ENCODE measurements at regions not wholly inside any gene's neighbourhood (a gene's known extent, or its start where the extent isn't known, plus 50 kb on each side); places are given as distances from the start of the nearest gene placed in this dataset.

DNA sequence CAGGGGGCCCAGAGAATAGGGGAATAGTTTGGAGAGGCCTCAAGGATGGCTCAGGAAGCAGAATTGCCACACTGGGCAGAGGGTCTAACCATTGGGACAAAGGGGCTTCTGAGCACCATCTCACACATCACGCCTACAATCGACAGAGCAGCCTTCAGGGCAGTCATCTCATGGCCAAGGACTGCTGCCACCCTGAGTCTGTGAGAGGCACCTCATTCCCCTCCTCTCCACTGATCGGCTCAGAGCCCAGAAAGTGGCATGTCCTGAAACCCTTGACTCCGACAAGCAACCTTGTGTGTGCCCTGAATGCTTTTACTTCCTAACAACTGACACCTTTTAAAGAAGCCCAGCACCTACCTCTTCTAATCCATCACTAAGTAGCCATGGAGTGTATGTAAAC, 128.9 kb upstream of the PTPN3 start:
- intact Hi-C loops (cut with micrococcal nuclease; ENCODE audit: unreplicated experiment) (no loop called here), in situ Hi-C loops (cut with MboI) (no loop called here)
- CTCF ChIA-PET = no interaction called here
- Histone ChIP-seq H3K79me2 (ENCODE audit: control insufficient read depth, insufficient read depth, low read length) (no peaks in the 10 kb centered on the region), H3K4me2 (ENCODE audit: control insufficient read depth, insufficient read depth) (no peak overlapping the region), H3K27ac (ENCODE audit: control insufficient read depth, insufficient read depth) (no peak overlapping the region), H3K9me3 (replicated peaks; ENCODE audit: control insufficient read depth, insufficient read depth, low read length) (no peaks in the 10 kb centered on the region), H3K4me3 (no peak overlapping the region), H3K27me3 (replicated peaks in 1 of 2; ENCODE audit: control insufficient read depth in 2 of 2, insufficient read depth in 2 of 2, low read length in 1 of 2) (no peaks in the 10 kb centered on the region; a peak in 1 of 4 replicates), H2AFZ (ENCODE audit: control insufficient read depth, low read depth, low read length) (no peak overlapping the region), H3K4me1 (ENCODE audit: control insufficient read depth, insufficient read depth, low read length) (no peaks in the 10 kb centered on the region), H3K9ac (ENCODE audit: control insufficient read depth, insufficient read depth, low read length) (no peak overlapping the region), H3K36me3 (ENCODE audit: control insufficient read depth in 2 of 2, insufficient read depth in 2 of 2, low read length in 1 of 2) (no peaks in the 10 kb centered on the region), H4K20me1 (ENCODE audit: control insufficient read depth, insufficient read depth) (no peaks in the 10 kb centered on the region)
- POLR2A ChIA-PET = no interaction called here
- TF ChIP-seq BCL11A (IDR thresholded peaks at IDR 0.05; ENCODE audit: low read depth, low read length) (no peak), SUPT20H (IDR thresholded peaks at IDR 0.05; ENCODE audit: borderline replicate concordance, control insufficient read depth, low read depth, low read length) (no peak), RB1 (IDR thresholded peaks at IDR 0.05; ENCODE audit: borderline replicate concordance) (no peak), MYB (IDR thresholded peaks at IDR 0.05; ENCODE audit: borderline replicate concordance, low read depth, low read length) (no peak), TARDBP (IDR thresholded peaks at IDR 0.05; ENCODE audit: borderline replicate concordance) (no peak), DPF2 (IDR thresholded peaks at IDR 0.05) (no peak), CBX3 (IDR thresholded peaks at IDR 0.05; ENCODE audit: borderline replicate concordance, low read depth) (no peak), ZNF217 (IDR thresholded peaks at IDR 0.05) (no peak), FOXK2 (IDR thresholded peaks at IDR 0.05) (no peak), FOXM1 (IDR thresholded peaks at IDR 0.05; ENCODE audit: low read depth, low read length) (no peak)
- TF ChIP-seq, protein P1, sequence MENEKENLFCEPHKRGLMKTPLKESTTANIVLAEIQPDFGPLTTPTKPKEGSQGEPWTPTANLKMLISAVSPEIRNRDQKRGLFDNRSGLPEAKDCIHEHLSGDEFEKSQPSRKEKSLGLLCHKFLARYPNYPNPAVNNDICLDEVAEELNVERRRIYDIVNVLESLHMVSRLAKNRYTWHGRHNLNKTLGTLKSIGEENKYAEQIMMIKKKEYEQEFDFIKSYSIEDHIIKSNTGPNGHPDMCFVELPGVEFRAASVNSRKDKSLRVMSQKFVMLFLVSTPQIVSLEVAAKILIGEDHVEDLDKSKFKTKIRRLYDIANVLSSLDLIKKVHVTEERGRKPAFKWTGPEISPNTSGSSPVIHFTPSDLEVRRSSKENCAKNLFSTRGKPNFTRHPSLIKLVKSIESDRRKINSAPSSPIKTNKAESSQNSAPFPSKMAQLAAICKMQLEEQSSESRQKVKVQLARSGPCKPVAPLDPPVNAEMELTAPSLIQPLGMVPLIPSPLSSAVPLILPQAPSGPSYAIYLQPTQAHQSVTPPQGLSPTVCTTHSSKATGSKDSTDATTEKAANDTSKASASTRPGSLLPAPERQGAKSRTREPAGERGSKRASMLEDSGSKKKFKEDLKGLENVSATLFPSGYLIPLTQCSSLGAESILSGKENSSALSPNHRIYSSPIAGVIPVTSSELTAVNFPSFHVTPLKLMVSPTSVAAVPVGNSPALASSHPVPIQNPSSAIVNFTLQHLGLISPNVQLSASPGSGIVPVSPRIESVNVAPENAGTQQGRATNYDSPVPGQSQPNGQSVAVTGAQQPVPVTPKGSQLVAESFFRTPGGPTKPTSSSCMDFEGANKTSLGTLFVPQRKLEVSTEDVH (IDR thresholded peaks at IDR 0.05; ENCODE audit: low read depth, partially characterized antibody) = no peak
- no peak for ATAC-seq
- RAD21 ChIA-PET (ENCODE audit: unreplicated experiment) = no interaction called here
- WGBS (ENCODE audit: insufficient coverage, insufficient replicate concordance, low lambda C conversion rate, missing lambda C conversion rate) = 12% methylated on average over 4 of the region's 4 CpGs
- no peak for DNase-seq (ENCODE audit: low read depth, low spot score)
- no TSS peak for BruUV-seq (replicated peaks)
- FAIRE-seq = no peak
- SMC1A ChIA-PET (ENCODE audit: uncharacterized antibody, unreplicated experiment) = interaction anchor here (0.5 kb wide), 1 partner anchor 18 kb away, joined by 3 read pairs; no protein-coding TSS in a partner anchor
